Loucy (cell line): ENCODE measurements at regions not wholly inside any gene's neighbourhood (a gene's known extent, or its start where the extent isn't known, plus 50 kb on each side); places are given as distances from the start of the nearest gene placed in this dataset.
"Not testable (repeated sequence)": the region's sequence is repeated elsewhere in the genome, so short reads cannot be mapped to it uniquely, and the experiment has no call there.

ENCODE experiments used
- H2AFZ ChIP-seq: fragments of 200-600 bp; sonication (generic); 2 replicates; pipeline ENCODE4 v1.6.0; 2016; ENCODE audit warnings: antibody characterized with exemption, mild to moderate bottlenecking, low read length, moderate library complexity
- H3F3A ChIP-seq: fragments of 200-600 bp; 2 replicates; pipeline ENCODE4 v1.6.0; 2016; ENCODE audit warnings: antibody characterized with exemption, low read depth, mild to moderate bottlenecking
- H3K27me3 ChIP-seq: fragments of 200-600 bp; sonication (generic); 2 replicates; pipeline ENCODE4 v1.6.1; 2014; ENCODE audit warnings: low read length, mild to moderate bottlenecking; ENCODE audit not compliant: insufficient read depth, poor library complexity, severe bottlenecking
- H3K36me3 ChIP-seq: fragments of 200-600 bp; sonication (generic); 2 replicates; pipeline ENCODE4 v1.6.1; 2016; ENCODE audit warnings: low read length; ENCODE audit not compliant: insufficient read depth
- H3K4me1 ChIP-seq: fragments of 200-600 bp; sonication (generic); 2 replicates; pipeline ENCODE4 v1.5.1; 2014; ENCODE audit warnings: low read length, mild to moderate bottlenecking; ENCODE audit not compliant: insufficient read depth, poor library complexity, severe bottlenecking
- H3K4me2 ChIP-seq: fragments of 200-600 bp; sonication (generic); 2 replicates; pipeline ENCODE4 v1.6.0; 2014; ENCODE audit warnings: antibody characterized with exemption, low read length, low read depth, mild to moderate bottlenecking; ENCODE audit not compliant: poor library complexity, severe bottlenecking
- H3K4me3 ChIP-seq: fragments of 200-600 bp; sonication (generic); 2 replicates; pipeline ENCODE4 v1.5.1; 2014; ENCODE audit warnings: low read length, mild to moderate bottlenecking, mixed read lengths; ENCODE audit not compliant: poor library complexity, severe bottlenecking
- H3K79me2 ChIP-seq: fragments of 200-600 bp; sonication (generic); 2 replicates; pipeline ENCODE4 v1.6.1; 2014; ENCODE audit warnings: low read length; ENCODE audit not compliant: insufficient read depth
- H3K9ac ChIP-seq: fragments of 200-600 bp; sonication (generic); 2 replicates; pipeline ENCODE4 v1.6.0; 2014; ENCODE audit warnings: mild to moderate bottlenecking, low read depth, low read length, moderate library complexity; ENCODE audit not compliant: poor library complexity, severe bottlenecking
- H3K9me2 ChIP-seq: fragments of 200-600 bp; sonication (generic); replicated peaks from 2 replicates; pipeline ENCODE4 v1.6.1; 2016; ENCODE audit warnings: low read depth, low read length, mixed read lengths
- H3K9me3 ChIP-seq: fragments of 200-600 bp; sonication (generic); 2 replicates; pipeline ENCODE4 v1.6.1; 2014; ENCODE audit warnings: mild to moderate bottlenecking, antibody characterized with exemption, low read length, low read depth; ENCODE audit not compliant: insufficient read depth
- H4K20me1 ChIP-seq: fragments of 200-600 bp; sonication (generic); 2 replicates; pipeline ENCODE4 v1.6.0; 2014; ENCODE audit warnings: antibody characterized with exemption, low read length, mild to moderate bottlenecking; ENCODE audit not compliant: insufficient read depth, poor library complexity, severe bottlenecking
- EZH2phosphoT487 ChIP-seq: fragments of 200-600 bp; IDR thresholded peaks from 2 replicates; pipeline ENCODE4 v1.6.1; 2018; ENCODE audit warnings: antibody characterized with exemption, mild to moderate bottlenecking, moderate library complexity, borderline replicate concordance
- TF ChIP-seq, protein P1 (sequence below): fragments of 200-600 bp; sonication (generic); conservative IDR thresholded peaks from 2 replicates; pipeline ENCODE4 v1.5.1; 2014; ENCODE audit warnings: mild to moderate bottlenecking, antibody characterized with exemption, low read length

DNA sequence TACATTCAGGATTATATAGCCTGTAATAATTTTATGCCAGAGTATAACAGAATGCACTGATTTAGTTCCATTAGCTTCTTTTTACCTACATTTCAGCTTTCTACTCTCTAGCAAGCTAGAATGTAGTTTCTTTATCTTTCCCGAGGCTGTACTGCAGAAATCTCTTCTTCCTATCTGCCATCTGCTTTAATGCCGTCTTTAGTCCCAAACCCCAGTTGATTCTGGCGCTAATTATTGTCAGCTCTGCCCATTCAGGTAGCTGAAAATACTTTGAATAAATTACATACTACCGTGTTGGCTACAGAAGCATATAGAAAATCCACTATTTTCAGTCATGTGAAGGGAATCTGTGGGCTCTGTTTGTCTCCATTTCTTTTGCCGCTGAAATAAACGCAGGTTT lies 706.7 kb downstream of the NTRK3 start:
- TF ChIP-seq EZH2phosphoT487: no peak
- Histone ChIP-seq H3K4me1 (no peaks in the 10 kb centered on the region), H3K9ac (no peak overlapping the region), H3K27me3 (no peaks in the 10 kb centered on the region), H3K36me3 (no peaks in the 10 kb centered on the region), H3K79me2 (no peaks in the 10 kb centered on the region), H2AFZ (no peak overlapping the region), H3K9me2 (no peaks in the 10 kb centered on the region), H3F3A (no peaks in the 10 kb centered on the region), H3K4me2 (no peak overlapping the region), H3K4me3 (no peak overlapping the region), H4K20me1 (no peaks in the 10 kb centered on the region), H3K9me3 (no peaks in the 10 kb centered on the region)

DNA sequence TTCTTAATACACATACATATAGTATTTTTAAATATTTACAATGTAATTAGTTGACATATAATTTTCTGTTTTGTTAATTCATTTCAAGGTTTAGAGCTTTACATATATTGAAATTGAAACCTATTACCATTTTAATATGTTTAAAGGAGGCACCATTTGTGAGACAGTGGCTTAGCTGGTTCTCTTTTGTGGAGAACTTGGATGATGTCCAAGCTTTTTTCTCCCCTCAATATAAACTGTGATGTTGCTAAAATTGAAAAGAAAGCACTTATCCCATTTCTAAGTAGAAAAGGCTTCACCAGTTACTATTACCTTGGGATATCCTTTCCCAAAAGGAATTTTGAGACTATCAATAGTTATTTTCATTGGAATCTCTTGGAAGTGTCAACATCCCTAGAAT lies 707.2 kb downstream of the NTRK3 start:
- Histone ChIP-seq H3K4me3 (no peak overlapping the region), H3K27me3 (no peaks in the 10 kb centered on the region), H3K9ac (no peak overlapping the region), H3F3A (no peaks in the 10 kb centered on the region), H3K36me3 (no peaks in the 10 kb centered on the region), H3K9me2 (no peaks in the 10 kb centered on the region), H3K4me1 (no peaks in the 10 kb centered on the region), H3K4me2 (no peak overlapping the region), H4K20me1 (no peaks in the 10 kb centered on the region), H2AFZ (no peak overlapping the region), H3K9me3 (no peaks in the 10 kb centered on the region), H3K79me2 (no peaks in the 10 kb centered on the region)
- TF ChIP-seq, protein P1, sequence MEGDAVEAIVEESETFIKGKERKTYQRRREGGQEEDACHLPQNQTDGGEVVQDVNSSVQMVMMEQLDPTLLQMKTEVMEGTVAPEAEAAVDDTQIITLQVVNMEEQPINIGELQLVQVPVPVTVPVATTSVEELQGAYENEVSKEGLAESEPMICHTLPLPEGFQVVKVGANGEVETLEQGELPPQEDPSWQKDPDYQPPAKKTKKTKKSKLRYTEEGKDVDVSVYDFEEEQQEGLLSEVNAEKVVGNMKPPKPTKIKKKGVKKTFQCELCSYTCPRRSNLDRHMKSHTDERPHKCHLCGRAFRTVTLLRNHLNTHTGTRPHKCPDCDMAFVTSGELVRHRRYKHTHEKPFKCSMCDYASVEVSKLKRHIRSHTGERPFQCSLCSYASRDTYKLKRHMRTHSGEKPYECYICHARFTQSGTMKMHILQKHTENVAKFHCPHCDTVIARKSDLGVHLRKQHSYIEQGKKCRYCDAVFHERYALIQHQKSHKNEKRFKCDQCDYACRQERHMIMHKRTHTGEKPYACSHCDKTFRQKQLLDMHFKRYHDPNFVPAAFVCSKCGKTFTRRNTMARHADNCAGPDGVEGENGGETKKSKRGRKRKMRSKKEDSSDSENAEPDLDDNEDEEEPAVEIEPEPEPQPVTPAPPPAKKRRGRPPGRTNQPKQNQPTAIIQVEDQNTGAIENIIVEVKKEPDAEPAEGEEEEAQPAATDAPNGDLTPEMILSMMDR: no peak
- no peak for TF ChIP-seq EZH2phosphoT487

DNA sequence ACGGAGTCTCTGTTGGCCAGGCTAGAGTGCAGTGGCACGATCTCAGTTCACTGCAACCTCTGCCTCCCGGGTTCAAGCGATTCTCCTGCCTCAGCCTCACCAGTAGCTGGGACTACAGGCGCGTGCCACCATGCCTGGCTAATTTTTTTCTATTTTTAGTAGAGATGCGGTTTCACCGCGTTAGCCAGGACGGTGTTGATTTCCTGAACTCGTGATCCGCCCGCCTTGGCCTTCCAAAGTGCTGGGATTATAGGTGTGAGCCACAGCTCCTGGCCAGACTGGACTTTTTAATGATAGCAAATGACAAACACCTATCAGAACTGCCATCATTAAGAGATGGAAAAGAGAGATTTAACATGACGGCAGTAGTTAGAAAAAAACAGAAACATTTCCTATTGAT lies 707.9 kb downstream of the NTRK3 start:
- not testable (repeated sequence) for H3K9me2 ChIP-seq, H3K36me3 ChIP-seq, H4K20me1 ChIP-seq, H3K9me3 ChIP-seq, H3K4me2 ChIP-seq, H3F3A ChIP-seq, H3K9ac ChIP-seq, H3K27me3 ChIP-seq, H3K4me3 ChIP-seq, H3K4me1 ChIP-seq, H2AFZ ChIP-seq, H3K79me2 ChIP-seq

DNA sequence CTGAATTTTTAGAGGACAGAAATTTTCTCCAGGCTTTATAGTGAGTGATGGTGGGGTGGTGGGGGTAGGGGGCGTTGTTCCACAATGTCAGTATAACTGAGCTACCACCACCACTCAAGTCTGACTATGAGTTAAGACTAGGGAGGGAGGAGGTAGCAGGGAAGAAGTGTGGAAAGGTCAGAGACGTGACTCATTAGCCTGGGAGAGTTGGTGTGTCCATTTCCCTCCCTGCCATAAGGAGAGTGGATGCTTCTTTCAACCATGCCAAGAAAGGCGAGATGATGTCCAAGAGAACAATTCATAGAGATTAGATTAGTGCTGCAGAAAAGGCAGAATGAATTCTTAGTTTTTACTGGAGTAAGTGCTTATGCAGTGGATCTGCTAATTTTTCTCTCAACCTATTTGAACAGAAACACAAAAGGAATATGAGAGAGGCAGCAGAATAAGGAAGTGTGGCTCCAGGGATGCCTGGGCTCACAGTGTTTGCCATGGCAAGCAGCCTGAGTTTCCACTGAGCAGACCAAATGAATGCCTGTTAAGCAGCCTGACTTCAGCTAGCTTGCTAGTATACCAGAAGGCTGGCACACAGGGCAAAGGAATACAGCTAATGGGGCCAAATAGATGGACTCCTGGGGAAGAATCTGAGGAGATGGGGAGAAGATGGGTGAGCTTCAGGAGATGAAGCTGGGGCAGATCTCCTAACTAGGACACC lies 708.9 kb downstream of the NTRK3 start:
- Histone ChIP-seq H3K79me2 (no peaks in the 10 kb centered on the region), H3K9me2 (no peaks in the 10 kb centered on the region), H4K20me1 (no peaks in the 10 kb centered on the region), H3K9me3 (no peaks in the 10 kb centered on the region), H3F3A (no peaks in the 10 kb centered on the region), H2AFZ (no peak overlapping the region), H3K36me3 (no peaks in the 10 kb centered on the region), H3K9ac (no peak overlapping the region), H3K4me1 (no peaks in the 10 kb centered on the region), H3K4me2 (no peak overlapping the region), H3K27me3 (no peaks in the 10 kb centered on the region), H3K4me3 (no peak overlapping the region)
- no peak for TF ChIP-seq EZH2phosphoT487
- TF ChIP-seq, protein P1: no peak
